ENCODE measurements at regions not wholly inside any gene's neighbourhood (a gene's known extent, or its start where the extent isn't known, plus 50 kb on each side); places are given as distances from the start of the nearest gene placed in this dataset.
"Not testable (repeated sequence)": the region's sequence is repeated elsewhere in the genome, so short reads cannot be mapped to it uniquely, and the experiment has no call there.

GRCh38 chr18:67455890-67456501 lies 60.5 kb downstream of the DSEL start:
- Histone ChIP-seq H3K9me3 (no peaks in the 10 kb centered on the region), H3K36me3 (no peaks in the 10 kb centered on the region), H3K27me3 (no peaks in the 10 kb centered on the region), H3K4me3 (no peak overlapping the region), H3K27ac (no peak overlapping the region), H3K4me1 (no peaks in the 10 kb centered on the region)
- ATAC-seq (no peak), DNase-seq (no peak)
- intact Hi-C loops (cut with DNase I): no loop called here
- no peak for TF ChIP-seq CTCF (IDR thresholded peaks at IDR 0.05)

DNA sequence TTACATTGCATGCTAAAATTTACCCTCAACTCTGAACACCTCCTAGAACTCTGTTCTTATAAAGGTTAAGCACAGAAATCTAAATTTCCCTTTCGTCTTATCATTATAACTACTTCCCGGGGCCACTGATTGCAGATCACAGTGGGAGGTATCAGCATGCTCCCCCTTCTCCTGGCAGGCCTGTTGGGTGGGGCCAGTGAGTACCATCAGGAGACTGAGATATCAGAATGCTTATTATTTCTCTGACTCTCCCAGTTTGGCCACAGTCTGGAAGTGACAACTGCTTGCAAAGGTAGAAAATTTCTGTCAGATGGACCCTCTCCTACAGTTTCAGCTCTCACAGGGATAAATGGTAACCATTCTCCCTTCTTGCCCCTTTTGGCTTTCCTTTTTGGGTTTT lies 62.6 kb downstream of the DSEL start:
- H3K4me3 ChIP-seq: no peak overlapping the region
- no peaks in the 10 kb centered on the region for H3K9me3 ChIP-seq
- H3K4me1 ChIP-seq: no peaks in the 10 kb centered on the region
- H3K27me3 ChIP-seq: no peaks in the 10 kb centered on the region
- H3K27ac ChIP-seq: no peak overlapping the region
- no peak for DNase-seq
- intact Hi-C loops (cut with DNase I): no loop called here
- no peak for ATAC-seq
- no peaks in the 10 kb centered on the region for H3K36me3 ChIP-seq
- no peak for TF ChIP-seq CTCF (IDR thresholded peaks at IDR 0.05)

GRCh38 chr18:67451960-67452359 lies 64.6 kb downstream of the DSEL start:
- intact Hi-C loops (cut with DNase I): no loop called here
- H3K9me3 ChIP-seq: no peaks in the 10 kb centered on the region
- H3K4me1 ChIP-seq: no peaks in the 10 kb centered on the region
- no peaks in the 10 kb centered on the region for H3K27me3 ChIP-seq
- no peak for ATAC-seq
- no peak overlapping the region for H3K4me3 ChIP-seq
- H3K27ac ChIP-seq: no peak overlapping the region
- DNase-seq: no peak
- TF ChIP-seq CTCF (IDR thresholded peaks at IDR 0.05): no peak
- H3K36me3 ChIP-seq: no peaks in the 10 kb centered on the region

GRCh38 chr18:67451101-67451500 lies 65.4 kb downstream of the DSEL start:
- H3K27me3 ChIP-seq, ATAC-seq, DNase-seq: not testable (repeated sequence)

DNA sequence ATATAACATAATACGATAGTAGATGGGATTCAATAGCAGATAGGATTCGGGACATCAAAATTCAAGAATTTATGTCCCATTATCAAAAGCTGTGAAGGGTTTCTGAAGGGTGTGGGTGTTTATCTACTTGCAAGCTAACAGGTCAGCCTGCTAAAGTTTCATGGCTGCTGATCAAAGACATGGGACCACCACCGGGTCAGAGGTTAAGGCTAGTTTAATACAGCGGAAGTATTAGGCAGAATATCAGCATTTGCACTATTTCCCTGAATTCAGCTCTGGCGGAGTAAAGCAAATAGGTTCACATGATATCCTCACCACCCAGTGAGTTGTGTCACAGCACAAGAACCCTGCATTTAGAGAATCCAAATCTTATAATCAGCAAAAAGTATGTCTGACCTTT lies 82.5 kb downstream of the DSEL start:
- Histone ChIP-seq H3K4me1 (no peaks in the 10 kb centered on the region), H3K27ac (no peak overlapping the region), H3K4me3 (no peak overlapping the region), H3K27me3 (no peaks in the 10 kb centered on the region), H3K36me3 (no peaks in the 10 kb centered on the region), H3K9me3 (no peaks in the 10 kb centered on the region)
- ATAC-seq: no peak
- TF ChIP-seq CTCF (IDR thresholded peaks at IDR 0.05): no peak
- intact Hi-C loops (cut with DNase I): no loop called here
- DNase-seq: no peak

More at GRCh38 chr18:67451101-67451500, 65.4 kb downstream of the DSEL start:
- intact Hi-C loops (cut with DNase I); H3K36me3 ChIP-seq; H3K27ac ChIP-seq; H3K4me3 ChIP-seq; H3K9me3 ChIP-seq; H3K4me1 ChIP-seq: not testable (repeated sequence)

GRCh38 chr18:67432806-67433205 lies 83.7 kb downstream of the DSEL start:
- no peak for ATAC-seq
- TF ChIP-seq CTCF (IDR thresholded peaks at IDR 0.05): no peak

More at GRCh38 chr18:67432806-67433205, 83.7 kb downstream of the DSEL start:
- Histone ChIP-seq H3K36me3 (no peaks in the 10 kb centered on the region), H3K27me3 (no peaks in the 10 kb centered on the region), H3K9me3 (no peaks in the 10 kb centered on the region), H3K4me3 (no peak overlapping the region), H3K27ac (no peak overlapping the region), H3K4me1 (no peaks in the 10 kb centered on the region)
- intact Hi-C loops (cut with DNase I): no loop called here
- no peak for DNase-seq

Data from upper lobe of right lung (tissue), 1 donor.